NCI-H510A (cell line): ENCODE measurements at regions not wholly inside any gene's neighbourhood (a gene's known extent, or its start where the extent isn't known, plus 50 kb on each side); places are given as distances from the start of the nearest gene placed in this dataset.

Experiments used
- DNase-seq: peaks from one replicate; lab custom pipeline; 2025; lab: John Stamatoyannopoulos, UW

GRCh38 chr13:106297283-106297682 is 238.2 kb downstream of the EFNB2 start:
- DNase-seq, result no peak

- DNase-seq, result no peak
Measured at GRCh38 chr13:106296723-106297122, 238.7 kb downstream of the EFNB2 start.

- DNase-seq, result no peak
Measured at GRCh38 chr13:106295971-106296370, 239.5 kb downstream of the EFNB2 start.

GRCh38 chr13:106291006-106291405 is 244.5 kb downstream of the EFNB2 start:
- no peak for DNase-seq

- no peak for DNase-seq
Measured at GRCh38 chr13:106287351-106287750, 248.1 kb downstream of the EFNB2 start.

GRCh38 chr13:106286811-106287210 is 248.7 kb downstream of the EFNB2 start:
- DNase-seq, result no peak

- no peak for DNase-seq
Measured at GRCh38 chr13:106284358-106284757, 251.1 kb downstream of the EFNB2 start.

- DNase-seq, result no peak
Measured at GRCh38 chr13:106281426-106281825, 254.0 kb downstream of the EFNB2 start.

- no peak for DNase-seq
Measured at GRCh38 chr13:106277484-106278154, 257.8 kb downstream of the EFNB2 start.

- DNase-seq, result no peak
Measured at GRCh38 chr13:106276876-106277275, 258.6 kb downstream of the EFNB2 start.

- no peak for DNase-seq
Measured at GRCh38 chr13:106275446-106276032, 259.9 kb downstream of the EFNB2 start.

- no peak for DNase-seq
Measured at GRCh38 chr13:106274551-106275203, 260.8 kb downstream of the EFNB2 start.

- DNase-seq, result no peak
Measured at GRCh38 chr13:106263801-106264200, 271.7 kb downstream of the EFNB2 start.

- no peak for DNase-seq
Measured at GRCh38 chr13:106262886-106263285, 272.6 kb downstream of the EFNB2 start.

- no peak for DNase-seq
Measured at GRCh38 chr13:106261450-106261849, 274.0 kb downstream of the EFNB2 start.

GRCh38 chr13:106260352-106260751 is 275.1 kb downstream of the EFNB2 start:
- DNase-seq, result no peak

- no peak for DNase-seq
Measured at GRCh38 chr13:106259928-106260327, 275.5 kb downstream of the EFNB2 start.

GRCh38 chr13:106246666-106247188 is 288.7 kb downstream of the EFNB2 start:
- no peak for DNase-seq

- no peak for DNase-seq
Measured at GRCh38 chr13:106246242-106246641, 289.2 kb downstream of the EFNB2 start.

- no peak for DNase-seq
Measured at GRCh38 chr13:106243011-106243565, 292.4 kb downstream of the EFNB2 start.

- no peak for DNase-seq
Measured at GRCh38 chr13:106241974-106242953, 293.2 kb downstream of the EFNB2 start.

GRCh38 chr13:106238690-106239089 is 296.8 kb downstream of the EFNB2 start:
- DNase-seq, result no peak
